Stomach (tissue), 8 donors: ENCODE measurements at regions not wholly inside any gene's neighbourhood (a gene's known extent, or its start where the extent isn't known, plus 50 kb on each side); places are given as distances from the start of the nearest gene placed in this dataset.

Experiments used
- DNase-seq, 2 donors: peaks; one replicate each; pipeline versions ENCODE4 v3.0.0 to v3.0.0-alpha.2; 2013 to 2019
- H3K27ac ChIP-seq, 5 donors: fragments of 200-600 bp in 4 of 5; sonication (generic) in 4 of 5; one replicate each; pipeline ENCODE4 v1.5.1; 2013 to 2019; ENCODE audit warnings: mild to moderate bottlenecking in 1 of 5, moderate library complexity in 1 of 5
- H3K27me3 ChIP-seq, 3 donors: fragments of 200-600 bp; sonication (generic); one replicate each; pipeline ENCODE4 v1.5.1; 2017 to 2019; ENCODE audit warnings: mixed run types in 1 of 3
- H3K36me3 ChIP-seq, 4 donors: fragments of 200-600 bp; sonication (generic); 1 replicate in 3 of 4; 2 replicates in 1 of 4; pipeline ENCODE4 v1.5.1; 2016 to 2019
- H3K4me1 ChIP-seq, 4 donors: fragments of 200-600 bp; sonication (generic); one replicate each; pipeline ENCODE4 v1.5.1; 2016 to 2019
- H3K4me3 ChIP-seq, 4 donors: fragments of 200-600 bp; sonication (generic) in 3 of 4; one replicate each; pipeline ENCODE4 v1.5.1; 2016 to 2019; ENCODE audit warnings: mild to moderate bottlenecking in 1 of 4
- H3K9me3 ChIP-seq, 4 donors: fragments of 200-600 bp; sonication (generic); one replicate each; pipeline ENCODE4 v1.5.1; 2016 to 2019
- CTCF ChIP-seq, 7 experiments: fragments of 450-650 bp in 4 of 7; fragments of 200-600 bp in 3 of 7; sonication (generic) in 3 of 7; IDR thresholded peaks; one replicate each; pipeline ENCODE4 v1.5.1; 2016 to 2019; ENCODE audit warnings: antibody characterized with exemption in 7 of 7, control low read depth in 2 of 7, mild to moderate bottlenecking in 1 of 7
- EP300 ChIP-seq: sonication (generic); formaldehyde crosslinking; IDR thresholded peaks from one replicate; pipeline ENCODE4 v1.6.1; 2017; ENCODE audit warnings: antibody characterized with exemption
- POLR2A ChIP-seq, 4 donors: fragments of 450-650 bp; IDR thresholded peaks; one replicate each; pipeline ENCODE4 v1.6.1; 2016; ENCODE audit warnings: antibody characterized with exemption in 4 of 4, control low read depth in 2 of 4, mild to moderate bottlenecking in 1 of 4, moderate library complexity in 1 of 4
- POLR2AphosphoS5 ChIP-seq, 3 donors: sonication (generic); formaldehyde crosslinking; IDR thresholded peaks; one replicate each; pipeline ENCODE4 v1.6.1; 2016; ENCODE audit warnings: antibody characterized with exemption in 3 of 3
- WGBS, 5 donors: extraction: QIAGEN DNeasy Blood & Tissue Kit in 3 of 5; methylation state at CpG; one replicate each; pipeline versions ENCODE4 v1.1.5 to v1.1.7; 2013 to 2018; 5-methylcytosine and 5-hydroxymethylcytosine counted together
- intact Hi-C: fragments of 100-400 bp; cut with DNase I; formaldehyde crosslinking; loops from one replicate; pipeline ENCODE4 v1.15.1; 2023; ENCODE audit warnings: low total_unique reads
- donor health status: healthy with polysubstance abuse.
- donor health status: Bipolar disorder and iron deficiency.
- donor health status: healthy.

- Histone ChIP-seq H3K4me1 (peaks cover 0 to 15% (median 5%) of the 10 kb centered on the region in 4 donors), H3K36me3 (no peaks in the 10 kb centered on the region), H3K9me3 (no peaks in the 10 kb centered on the region), H3K27me3 (no peaks in the 10 kb centered on the region), H3K27ac (no peak overlapping the region), H3K4me3 (no peak overlapping the region)
- intact Hi-C loops = no loop called here
- DNase-seq = no peak
- WGBS, 5 donors = 21 to 48% (median 34%) methylated on average over 1 of the region's 1 CpG
- TF ChIP-seq EP300 (no peak), POLR2A (IDR thresholded peaks at IDR 0.05) (no peak), POLR2AphosphoS5 (IDR thresholded peaks at IDR 0.05) (no peak), CTCF (IDR thresholded peaks at IDR 0.05) (no peak)
Observed at GRCh38 chr4:119688446-119688845, 59.8 kb upstream of the PDE5A start.

GRCh38 chr4:119684463-119684862 lies 55.9 kb upstream of the PDE5A start:
- Histone ChIP-seq H3K27ac (no peak overlapping the region), H3K27me3 (no peaks in the 10 kb centered on the region), H3K36me3 (no peaks in the 10 kb centered on the region), H3K4me1 (peaks cover 0 to 25% (median 11%) of the 10 kb centered on the region in 4 donors), H3K9me3 (no peaks in the 10 kb centered on the region), H3K4me3 (no peak overlapping the region)
- WGBS, 5 donors = 75 to 84% (median 79%) methylated on average over 4 of the region's 4 CpGs
- intact Hi-C loops = no loop called here
- TF ChIP-seq CTCF (IDR thresholded peaks at IDR 0.05) (no peak), POLR2A (IDR thresholded peaks at IDR 0.05) (no peak), POLR2AphosphoS5 (IDR thresholded peaks at IDR 0.05) (no peak), EP300 (no peak)
- no peak for DNase-seq

- Histone ChIP-seq H3K36me3 (no peaks in the 10 kb centered on the region), H3K9me3 (no peaks in the 10 kb centered on the region), H3K27me3 (no peaks in the 10 kb centered on the region), H3K4me1 (peaks cover 0 to 25% (median 15%) of the 10 kb centered on the region in 4 donors), H3K4me3 (no peak overlapping the region), H3K27ac (no peak overlapping the region)
- DNase-seq = peak in 1 of 2 donors; percentile 68
- intact Hi-C loops = no loop called here
- 5 to 16% (median 14%) methylated on average over 1 of the region's 1 CpG for WGBS, 5 donors
- TF ChIP-seq POLR2AphosphoS5 (IDR thresholded peaks at IDR 0.05) = peak in 2 of 3 donors; percentile 31 to 41
- TF ChIP-seq POLR2A (IDR thresholded peaks at IDR 0.05) = no peak
Observed at GRCh38 chr4:119683518-119683917, 54.9 kb upstream of the PDE5A start.

GRCh38 chr4:119682099-119682498 lies 53.5 kb upstream of the PDE5A start:
- WGBS, 5 donors = 71 to 83% (median 72%) methylated on average over 2 of the region's 2 CpGs
- Histone ChIP-seq H3K27me3 (no peaks in the 10 kb centered on the region), H3K4me3 (no peak overlapping the region), H3K4me1 (peaks cover 0 to 25% (median 15%) of the 10 kb centered on the region in 4 donors), H3K9me3 (no peaks in the 10 kb centered on the region), H3K36me3 (no peaks in the 10 kb centered on the region), H3K27ac (no peak overlapping the region)
- TF ChIP-seq EP300 = no peak
- TF ChIP-seq POLR2AphosphoS5 (IDR thresholded peaks at IDR 0.05) = no peak
- no peak for TF ChIP-seq POLR2A (IDR thresholded peaks at IDR 0.05)
- no peak for TF ChIP-seq CTCF (IDR thresholded peaks at IDR 0.05)
- no peak for DNase-seq
- intact Hi-C loops = no loop called here

GRCh38 chr4:119679251-119679650 lies 50.6 kb upstream of the PDE5A start:
- intact Hi-C loops = no loop called here
- Histone ChIP-seq H3K9me3 (no peaks in the 10 kb centered on the region), H3K4me1 (peaks cover 0 to 24% (median 12%) of the 10 kb centered on the region in 4 donors), H3K27ac (no peak overlapping the region), H3K4me3 (no peak overlapping the region), H3K27me3 (no peaks in the 10 kb centered on the region), H3K36me3 (no peaks in the 10 kb centered on the region)
- TF ChIP-seq EP300 = no peak
- no peak for TF ChIP-seq POLR2A (IDR thresholded peaks at IDR 0.05)
- no peak for TF ChIP-seq POLR2AphosphoS5 (IDR thresholded peaks at IDR 0.05)
- TF ChIP-seq CTCF (IDR thresholded peaks at IDR 0.05) = no peak
- no peak for DNase-seq
- 15 to 28% (median 21%) methylated on average over 3 of the region's 3 CpGs for WGBS, 5 donors
